ENCODE measurements at regions not wholly inside any gene's neighbourhood (a gene's known extent, or its start where the extent isn't known, plus 50 kb on each side); places are given as distances from the start of the nearest gene placed in this dataset.

DNA sequence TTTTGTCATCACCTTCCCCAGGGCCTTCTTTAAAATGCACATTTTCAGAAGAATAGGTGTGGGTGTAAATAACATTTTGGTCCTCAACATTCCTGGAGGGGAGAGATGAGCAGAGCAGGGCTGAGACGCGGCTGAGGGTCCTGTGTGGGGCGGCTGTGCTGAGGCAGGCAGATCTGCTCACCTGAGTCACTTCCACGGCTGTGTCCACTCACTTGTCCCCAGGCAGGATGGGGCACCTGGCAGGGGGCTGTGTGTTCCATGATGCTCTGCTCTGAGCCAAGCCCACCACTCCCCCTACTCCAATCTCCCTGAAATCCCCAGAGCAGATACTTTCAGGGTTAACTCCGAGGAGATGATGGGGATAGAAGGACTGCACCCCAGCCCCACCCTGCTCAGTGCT, 93.8 kb downstream of the GLRX3 start:
- DNase-seq (ENCODE audit: low read depth), result no peak

DNA sequence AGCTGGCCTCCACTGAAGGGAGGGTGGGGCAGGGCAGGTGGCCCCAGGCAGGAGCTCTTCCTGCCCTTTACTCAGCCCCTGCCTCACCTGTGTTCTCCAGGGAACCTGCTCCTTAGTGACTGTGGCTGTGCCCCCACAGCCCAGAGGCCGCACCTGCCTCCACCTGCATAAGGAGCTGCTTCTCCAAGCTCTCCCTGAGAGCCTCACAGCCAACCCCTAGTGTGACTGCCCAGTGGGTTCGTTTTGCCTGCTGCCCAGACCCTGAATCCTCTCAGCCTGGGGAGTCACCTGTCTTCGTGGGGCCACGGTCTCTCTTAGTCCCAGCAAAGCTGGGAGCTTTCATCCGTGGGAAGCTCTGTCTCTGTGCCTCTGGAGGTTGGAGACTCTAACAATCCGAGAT, 94.4 kb downstream of the GLRX3 start:
- DNase-seq (ENCODE audit: low read depth), result no peak

DNA sequence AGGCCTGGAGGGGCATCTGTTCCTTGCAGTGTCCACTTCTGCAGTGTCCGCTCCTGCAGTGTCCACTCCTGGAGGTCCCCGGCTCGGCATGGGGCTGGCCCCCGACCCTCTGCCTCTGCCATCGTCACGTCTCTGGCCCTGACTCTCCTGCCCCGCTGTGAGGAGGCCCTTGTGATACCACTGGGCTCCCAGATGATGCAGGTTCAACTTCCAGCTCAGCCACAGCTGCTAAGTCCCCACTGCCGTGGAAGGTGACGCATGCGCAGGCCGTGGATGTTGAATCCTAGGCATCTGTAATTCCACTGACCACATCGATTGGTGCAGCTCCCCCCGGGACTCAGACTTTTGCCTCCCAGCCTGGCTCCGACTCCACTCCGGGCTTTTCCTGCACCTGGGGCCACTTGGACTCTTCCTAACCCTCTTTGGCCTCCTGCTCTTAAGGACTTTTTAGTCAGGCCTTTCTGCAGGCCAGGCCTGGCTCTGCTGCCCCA, 95.1 kb downstream of the GLRX3 start:
- no peak for DNase-seq (ENCODE audit: low read depth)

DNA sequence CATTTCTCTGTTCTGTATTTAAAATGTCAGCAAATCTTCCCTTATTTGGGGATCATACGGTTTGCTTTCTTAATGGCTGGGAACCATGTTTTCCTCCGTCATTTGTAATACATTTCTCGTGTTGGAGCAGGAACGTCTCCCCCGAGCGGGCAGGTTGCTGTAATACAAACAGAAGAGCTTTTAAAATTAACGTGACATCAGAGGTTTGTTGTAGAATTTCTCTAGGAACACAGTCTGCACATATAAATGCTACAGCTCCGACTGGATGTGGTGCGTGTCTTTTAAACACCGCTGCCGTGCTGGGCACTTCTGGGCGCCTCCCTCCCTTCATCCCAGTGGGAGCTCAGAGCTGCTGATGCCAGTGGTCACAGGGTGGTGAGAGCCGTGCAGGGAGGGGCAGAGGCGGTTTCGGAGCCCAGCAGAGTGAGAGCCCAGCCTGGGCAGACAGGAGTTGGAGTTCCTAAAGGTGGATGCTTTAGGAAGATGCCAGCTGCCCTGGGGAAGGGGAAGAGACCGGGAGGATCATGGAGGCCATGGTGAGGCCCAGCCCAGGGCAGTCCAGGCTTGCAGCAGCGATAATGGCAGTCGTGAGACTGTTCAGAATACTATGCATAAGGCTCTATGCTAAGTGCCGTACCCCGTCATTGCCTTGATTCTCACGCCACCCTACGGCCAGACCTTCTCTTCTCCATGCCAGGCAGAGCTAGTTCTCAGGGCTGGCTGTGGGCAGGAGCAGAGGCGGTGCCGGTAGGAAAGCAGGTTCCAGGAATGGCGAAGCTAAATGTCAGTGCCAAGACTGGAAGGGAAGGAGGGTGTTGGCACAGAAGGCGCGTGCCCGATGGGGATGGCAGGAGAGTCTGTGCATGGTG, 96.2 kb downstream of the GLRX3 start:
- DNase-seq (ENCODE audit: low read depth), result no peak

DNA sequence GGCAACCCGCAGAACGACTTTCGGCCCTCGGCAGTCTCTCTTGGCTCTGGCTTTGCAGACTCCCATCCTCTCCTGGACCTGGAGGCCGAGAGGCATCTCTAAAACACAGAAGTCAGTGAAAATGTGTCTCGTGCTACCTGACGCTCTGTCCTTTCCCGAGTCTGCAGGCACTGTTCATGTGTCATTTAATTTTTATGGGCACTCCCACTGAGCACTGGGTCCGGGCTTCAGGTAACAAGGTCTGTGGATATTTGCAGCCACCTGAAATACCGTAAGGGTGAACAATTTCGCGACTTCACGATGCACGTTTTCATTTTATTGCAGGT, 96.8 kb downstream of the GLRX3 start:
- no peak for DNase-seq (ENCODE audit: low read depth)

DNA sequence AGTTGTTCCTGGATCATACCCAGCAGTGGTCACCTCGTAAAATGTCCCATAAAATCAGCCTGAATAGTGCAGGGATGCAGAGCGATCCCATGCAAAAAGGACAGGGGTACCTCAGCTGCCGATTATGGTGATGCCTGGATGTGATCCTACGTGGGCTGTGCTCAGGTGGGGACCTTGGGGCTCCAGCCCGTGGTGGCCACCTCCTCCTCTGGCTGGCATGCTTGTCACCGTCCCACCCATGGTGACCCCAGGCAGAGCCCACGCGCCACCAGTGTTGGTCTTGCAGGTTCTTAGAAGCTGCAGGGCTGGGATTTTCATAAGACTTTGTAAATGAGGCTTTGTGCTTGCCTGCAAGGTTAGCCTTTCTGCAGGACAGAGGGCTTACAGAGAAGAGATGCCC, 97.2 kb downstream of the GLRX3 start:
- no peak for DNase-seq (ENCODE audit: low read depth)

DNA sequence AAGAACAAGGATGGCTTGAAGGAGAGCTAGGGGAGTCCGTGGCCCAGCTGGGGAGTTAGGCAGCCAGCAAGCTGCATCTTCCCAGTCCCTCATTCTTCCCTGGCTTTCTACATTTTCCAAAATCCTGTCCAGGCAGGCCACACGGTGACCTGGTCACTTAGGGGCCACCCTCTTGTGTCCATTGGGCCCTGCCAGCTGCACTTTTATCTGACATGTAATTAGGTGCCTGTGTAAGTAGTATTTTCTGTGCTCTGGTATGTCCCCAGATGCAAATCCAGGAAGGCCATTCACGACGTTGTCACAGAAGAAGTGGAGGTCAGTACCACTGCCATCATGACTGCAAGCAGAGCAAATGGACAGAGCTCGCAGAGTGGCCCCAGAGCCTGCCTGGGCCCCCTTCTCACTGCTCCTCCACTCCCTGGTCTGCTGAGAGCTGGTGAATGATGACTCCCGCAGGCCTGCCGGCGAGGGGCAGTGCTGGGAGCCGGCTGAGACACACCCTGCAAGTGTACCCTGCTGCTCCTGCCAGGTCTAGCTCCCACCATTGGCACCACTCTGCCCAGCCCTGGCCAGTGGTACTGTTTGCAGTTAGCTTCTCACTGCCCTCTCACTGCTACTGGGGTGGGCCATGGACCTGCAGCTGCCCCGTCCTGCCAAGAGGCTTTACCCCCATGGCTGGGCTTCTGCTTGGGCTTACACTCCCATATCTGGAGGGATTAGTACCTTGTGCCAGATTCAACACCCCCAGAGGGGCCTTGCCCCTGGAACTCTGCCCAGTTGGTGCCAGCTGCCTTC, 98.2 kb downstream of the GLRX3 start:
- no peak for DNase-seq (ENCODE audit: low read depth)

DNA sequence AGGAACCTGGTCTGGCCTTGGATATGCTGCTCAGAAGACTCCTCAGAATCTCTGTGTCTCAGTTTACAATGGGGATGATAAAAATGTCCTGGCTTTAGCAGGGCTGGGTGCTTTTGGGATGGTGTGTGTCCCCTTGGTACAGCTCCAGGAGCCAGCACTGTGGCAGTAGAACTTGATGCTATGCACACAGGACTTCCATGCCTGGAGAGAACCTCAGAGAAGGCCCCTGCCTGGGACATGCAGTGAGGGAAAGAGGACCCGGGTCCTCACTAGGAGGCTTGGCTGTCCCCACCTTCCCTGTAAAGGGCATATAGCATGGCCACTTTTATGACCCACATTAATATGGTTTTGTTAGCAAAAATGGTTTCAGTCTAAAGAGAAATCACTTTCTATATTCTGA, 100.5 kb downstream of the GLRX3 start:
- DNase-seq (ENCODE audit: low read depth), result no peak

DNA sequence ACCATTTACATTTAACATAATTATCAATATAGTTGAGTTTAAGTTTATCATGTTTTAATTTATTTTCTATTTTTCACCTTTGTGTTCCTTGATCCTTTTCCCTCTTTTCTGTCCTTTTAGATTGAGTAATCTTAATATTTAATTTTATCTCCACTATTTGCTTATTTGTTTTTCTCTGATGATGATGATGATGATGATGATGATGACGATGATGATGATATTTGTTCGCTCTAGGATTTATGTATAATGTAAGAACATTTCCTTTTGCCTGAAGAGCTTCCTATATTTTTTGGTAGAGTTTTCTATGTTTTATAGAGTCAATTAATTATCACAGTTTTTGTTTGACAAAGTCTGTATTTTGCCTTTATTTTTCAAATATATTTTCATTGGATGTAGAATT, 104.2 kb downstream of the GLRX3 start:
- no peak for DNase-seq (ENCODE audit: low read depth)

DNA sequence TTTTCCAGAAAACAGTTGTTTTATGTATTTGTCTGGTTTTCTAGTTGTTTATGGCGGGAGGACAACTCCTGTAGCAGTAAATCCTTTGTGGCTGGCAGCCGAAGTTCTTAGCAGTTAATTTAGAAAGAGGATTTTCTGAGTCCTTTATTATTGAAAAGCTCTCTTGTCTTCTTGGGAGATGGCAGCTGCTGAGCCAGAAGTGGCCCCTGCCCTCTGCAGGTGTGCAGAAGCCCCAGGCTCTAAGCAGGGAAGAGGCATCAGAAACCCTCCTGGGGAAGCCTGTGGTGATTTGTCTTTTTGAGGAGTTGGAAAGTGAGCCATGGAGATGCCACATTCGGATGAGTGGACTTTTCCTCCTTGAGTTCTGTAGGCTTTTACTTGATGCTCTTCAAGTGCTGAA, 106.3 kb downstream of the GLRX3 start:
- no peak for DNase-seq (ENCODE audit: low read depth)

DNA sequence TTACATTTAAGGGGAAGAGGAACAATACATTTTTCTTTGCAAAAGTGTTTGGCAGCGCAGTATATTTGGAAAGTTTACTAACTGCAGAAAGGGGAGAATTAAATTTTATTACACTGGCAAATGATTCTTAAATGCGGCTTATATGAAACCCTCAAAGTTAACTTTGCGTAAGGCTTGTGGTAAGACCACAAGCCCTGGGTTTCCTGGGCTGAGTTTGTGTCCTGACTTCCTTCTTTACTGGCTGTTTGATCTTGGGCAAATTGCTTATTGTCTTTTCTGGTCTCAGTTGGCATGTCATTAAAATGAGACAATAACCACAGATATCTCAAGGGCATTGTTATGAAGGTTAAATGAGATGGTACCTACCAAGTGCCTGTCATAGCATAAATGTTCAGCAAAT, 106.8 kb downstream of the GLRX3 start:
- no peak for DNase-seq (ENCODE audit: low read depth)

DNA sequence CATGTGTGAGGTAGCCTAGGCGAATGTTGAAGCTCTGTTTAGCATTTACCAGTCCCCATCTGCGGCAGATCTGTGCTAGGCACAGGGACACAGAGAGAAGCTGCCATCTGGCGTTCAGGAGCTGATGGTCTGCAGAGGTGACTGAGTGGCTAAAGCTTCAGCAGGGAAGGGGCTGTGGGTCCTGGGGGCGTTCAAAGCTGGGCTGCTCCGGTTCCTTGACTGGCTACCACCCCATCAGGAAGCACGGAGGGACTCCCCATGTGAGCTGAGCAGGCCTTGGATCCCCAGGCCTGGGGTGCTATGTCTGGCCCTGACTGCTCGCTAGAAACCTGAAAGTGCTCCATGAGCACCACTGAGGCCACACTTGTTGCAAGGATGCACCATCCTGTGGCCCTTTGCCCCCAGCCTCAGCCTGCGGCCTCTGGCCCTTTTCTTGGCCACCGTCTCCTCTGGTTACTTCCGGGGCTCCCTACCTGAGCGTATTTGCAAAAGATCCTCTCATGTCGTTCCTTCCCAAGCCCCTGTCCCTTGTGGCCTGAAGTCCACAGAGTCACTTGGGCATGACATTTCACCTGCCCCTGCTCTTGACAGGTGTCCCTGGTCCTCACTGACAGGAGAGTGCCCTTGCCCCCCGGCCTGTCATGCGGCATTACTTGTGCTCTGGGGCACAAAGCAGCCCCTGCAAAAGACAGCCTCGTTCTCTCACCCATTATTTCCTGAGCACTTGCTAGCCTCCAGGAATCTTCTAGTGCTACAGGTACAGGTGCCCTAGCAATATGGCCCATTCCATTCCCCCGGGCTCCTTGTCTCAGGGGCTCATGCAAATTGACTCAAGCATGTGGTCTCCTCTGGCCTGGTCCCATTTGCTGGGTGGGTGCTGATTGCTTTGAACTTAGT, 108.1 kb downstream of the GLRX3 start:
- no peak for DNase-seq (ENCODE audit: low read depth)

DNA sequence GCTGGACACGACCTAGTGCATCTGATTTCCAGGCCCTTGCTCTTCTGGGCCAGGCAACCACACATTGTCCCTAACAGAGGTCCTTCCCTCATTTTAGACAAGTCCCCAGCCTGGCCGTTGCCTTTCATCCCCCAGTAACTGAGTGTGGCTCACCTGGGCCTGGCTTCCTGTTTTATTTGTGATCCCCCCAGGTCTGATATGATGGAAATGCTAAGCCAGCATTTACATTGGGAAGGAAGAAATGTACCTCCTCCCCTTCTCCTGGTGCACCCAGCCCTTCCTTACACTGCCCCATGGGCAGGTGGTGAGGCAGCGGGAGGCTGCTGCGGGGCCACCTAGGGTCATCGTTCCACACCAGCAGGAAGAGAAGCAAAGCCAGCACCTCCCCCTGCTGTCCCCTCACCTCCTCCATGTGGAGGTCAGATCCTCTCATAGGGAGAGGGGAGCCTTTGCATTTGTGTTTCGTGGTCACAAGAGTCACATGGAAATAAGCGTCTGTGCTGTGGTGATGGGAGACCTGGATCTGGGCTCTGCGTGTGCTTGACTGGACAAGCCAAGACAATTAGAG, 108.8 kb downstream of the GLRX3 start:
- DNase-seq (ENCODE audit: low read depth), result no peak

DNA sequence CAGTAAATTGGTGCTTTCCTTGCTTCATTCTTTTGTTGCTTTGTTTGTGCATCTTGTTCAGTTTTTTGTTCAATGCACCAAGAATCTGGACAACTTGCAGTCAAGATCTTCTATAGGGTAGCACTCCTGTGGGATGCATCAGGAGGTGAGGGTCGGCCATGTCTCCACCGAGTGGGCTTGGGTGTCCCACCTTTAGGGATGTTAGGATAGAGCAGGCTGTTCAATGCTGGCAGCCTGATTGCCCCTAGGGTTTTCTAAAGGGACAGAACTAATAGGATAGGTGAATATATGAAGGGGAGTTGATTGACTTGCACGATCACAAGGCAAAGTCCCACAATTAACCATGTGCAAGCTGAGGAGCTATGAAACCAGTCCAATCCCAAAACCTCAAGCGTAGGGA, 109.9 kb downstream of the GLRX3 start:
- no peak for DNase-seq (ENCODE audit: low read depth)

DNA sequence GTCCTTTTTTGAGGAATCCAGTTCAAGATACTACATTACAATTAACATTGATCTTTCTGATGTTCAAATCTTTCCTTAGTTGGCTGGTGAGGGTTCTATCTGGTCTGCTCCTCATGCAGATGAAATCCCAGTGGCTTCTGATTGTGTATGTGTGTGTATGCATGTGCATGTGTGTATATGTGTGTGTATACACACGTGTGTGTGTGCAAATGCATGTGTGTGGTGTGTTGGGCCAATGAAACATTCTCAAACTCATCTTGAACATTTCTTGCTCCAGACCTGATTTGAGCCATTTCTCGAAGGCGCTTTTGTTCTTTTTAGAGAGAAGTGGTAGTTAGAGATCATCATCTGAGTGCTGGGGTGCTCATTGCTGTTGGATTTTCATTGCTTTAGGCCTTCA, 113.9 kb downstream of the GLRX3 start:
- no peak for DNase-seq (ENCODE audit: low read depth)

DNA sequence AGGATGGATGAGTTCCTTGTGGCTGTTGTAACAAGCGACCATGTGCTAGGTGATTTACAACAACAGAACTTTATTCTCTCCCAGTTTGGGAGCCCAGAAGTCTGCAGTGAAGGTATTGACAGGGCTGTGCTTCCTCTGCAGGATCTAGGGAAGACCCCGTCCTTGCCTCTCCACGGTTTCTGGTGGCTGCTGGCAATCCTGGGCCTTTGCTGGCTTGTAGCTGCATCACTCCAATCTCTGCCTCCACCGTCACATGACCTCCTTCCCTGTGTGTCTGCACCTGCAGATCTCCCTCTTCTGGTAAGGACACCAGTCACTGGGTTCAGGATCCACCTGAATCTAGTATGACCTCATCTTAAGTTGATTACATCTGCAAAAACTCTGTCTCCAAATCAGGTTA, 115.6 kb downstream of the GLRX3 start:
- no peak for DNase-seq (ENCODE audit: low read depth)

DNA sequence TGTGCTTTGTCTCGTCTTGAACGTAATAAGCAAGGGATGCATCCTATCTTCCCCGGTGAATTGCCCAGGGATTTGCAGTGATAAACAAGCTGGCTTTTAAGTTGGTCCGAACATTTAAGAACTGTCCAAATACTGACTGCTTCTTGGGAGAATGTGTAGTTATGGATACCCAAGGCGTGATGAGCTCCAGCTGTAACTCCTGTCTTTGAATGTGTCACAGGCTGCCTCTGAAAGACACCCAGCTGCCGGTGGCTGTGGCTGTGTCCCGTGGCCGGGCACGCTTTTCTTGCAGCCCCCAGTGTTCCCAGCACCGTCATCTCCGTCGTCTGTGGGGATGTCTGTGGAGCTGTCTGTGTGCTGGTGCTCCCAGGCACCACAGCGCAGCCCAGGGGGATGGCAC, 118.1 kb downstream of the GLRX3 start:
- DNase-seq (ENCODE audit: low read depth), result no peak

DNA sequence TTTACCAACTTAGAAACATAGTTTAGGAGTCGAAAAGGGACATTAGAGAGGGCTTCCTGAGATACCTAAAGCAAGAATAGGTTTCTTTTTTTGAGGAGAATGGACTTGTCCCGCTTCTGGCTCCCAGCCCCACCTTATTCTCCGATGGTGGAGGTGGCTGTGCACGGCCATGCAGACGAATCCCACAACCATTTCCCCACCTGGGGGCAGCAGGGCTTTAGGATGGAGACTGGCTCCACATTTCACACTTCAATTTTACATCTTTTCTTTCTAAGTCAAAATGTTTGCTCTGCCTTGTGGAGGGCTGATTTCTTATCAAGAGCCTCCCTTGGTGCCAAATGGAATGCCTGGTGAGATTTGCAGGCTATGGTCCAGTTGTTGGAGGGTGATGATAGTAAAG, 118.5 kb downstream of the GLRX3 start:
- no peak for DNase-seq (ENCODE audit: low read depth)

DNA sequence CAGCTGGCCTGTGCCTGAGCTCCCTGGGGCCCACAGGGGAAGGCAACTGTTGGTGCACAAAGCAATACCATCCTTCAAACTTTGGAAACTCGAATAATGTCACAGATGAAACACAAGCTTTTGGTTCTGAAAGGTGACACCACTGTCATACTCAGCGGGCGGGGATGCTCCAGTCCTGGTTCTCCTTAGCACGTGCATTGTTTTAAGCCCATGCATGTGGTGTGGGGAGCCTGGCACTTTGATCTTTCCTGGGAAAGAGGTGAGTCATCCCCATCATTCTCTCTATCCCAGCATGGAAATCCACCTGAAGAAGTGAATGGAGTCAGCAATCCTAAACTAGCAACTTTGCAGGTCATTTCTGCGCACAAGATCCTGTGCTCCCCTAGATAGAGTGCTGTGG, 119.6 kb downstream of the GLRX3 start:
- no peak for DNase-seq (ENCODE audit: low read depth)

DNA sequence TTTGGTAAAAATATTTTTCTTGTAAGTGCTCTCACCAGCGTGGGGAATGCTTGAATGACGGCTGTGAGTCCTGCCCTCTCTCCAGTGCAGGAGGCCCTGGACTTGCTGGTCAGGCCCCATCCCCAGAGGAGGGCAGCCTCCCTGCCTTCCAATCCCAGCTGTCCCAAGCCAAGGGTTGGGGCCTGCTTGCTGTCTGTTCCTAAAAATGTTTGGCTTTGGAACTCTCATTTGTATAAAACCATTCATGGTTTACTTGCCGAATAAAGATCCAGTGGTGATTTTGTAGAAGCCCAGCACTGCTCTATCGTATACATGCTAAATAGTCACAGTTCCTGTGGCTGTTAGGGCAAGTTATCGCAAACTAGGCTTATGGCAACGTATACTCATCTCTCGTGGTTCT, 121.7 kb downstream of the GLRX3 start:
- DNase-seq (ENCODE audit: low read depth), result no peak

DNA sequence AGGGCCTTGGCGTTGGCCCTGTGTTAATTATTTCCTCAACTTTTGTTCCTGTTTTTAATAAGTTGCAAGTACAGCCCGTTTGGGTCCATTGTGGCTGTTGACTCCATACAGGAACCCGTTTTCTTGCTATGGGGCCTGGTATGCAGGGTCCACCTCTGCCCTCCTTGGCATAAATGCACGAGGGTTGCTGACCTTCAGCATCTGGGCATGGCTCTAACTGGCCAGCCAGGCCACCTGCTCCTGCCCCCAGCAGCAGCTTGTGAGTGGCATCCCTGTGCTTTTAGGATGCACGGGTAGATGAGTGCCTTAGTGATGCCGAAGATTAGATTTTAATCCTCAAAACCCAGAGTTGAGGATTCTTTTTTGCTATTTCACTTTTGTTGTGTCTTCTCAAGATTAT, 123.2 kb downstream of the GLRX3 start:
- no peak for DNase-seq (ENCODE audit: low read depth)

DNA sequence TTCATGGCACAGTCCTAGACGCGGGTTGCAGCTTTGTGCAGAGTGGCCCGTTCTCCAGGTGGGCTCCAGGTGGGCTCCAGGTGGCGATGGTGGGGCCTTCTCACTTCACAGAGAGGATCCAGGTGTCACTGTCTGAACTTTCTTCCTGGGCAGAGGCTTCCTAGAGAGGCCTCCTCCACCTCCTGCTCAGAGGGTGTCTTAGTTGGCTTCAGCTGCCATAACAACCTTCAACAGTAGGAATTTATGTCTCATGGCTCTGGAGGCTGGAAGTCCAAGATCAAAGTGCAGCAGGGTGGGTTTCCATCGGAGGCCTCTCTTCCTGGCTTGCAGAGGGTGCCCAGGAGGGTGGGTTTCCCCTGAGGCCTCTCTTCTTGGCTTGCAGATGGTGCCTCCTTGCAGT, 125.1 kb downstream of the GLRX3 start:
- no peak for DNase-seq (ENCODE audit: low read depth)
